ENCODE measurements at regions not wholly inside any gene's neighbourhood (a gene's known extent, or its start where the extent isn't known, plus 50 kb on each side); places are given as distances from the start of the nearest gene placed in this dataset.

DNA sequence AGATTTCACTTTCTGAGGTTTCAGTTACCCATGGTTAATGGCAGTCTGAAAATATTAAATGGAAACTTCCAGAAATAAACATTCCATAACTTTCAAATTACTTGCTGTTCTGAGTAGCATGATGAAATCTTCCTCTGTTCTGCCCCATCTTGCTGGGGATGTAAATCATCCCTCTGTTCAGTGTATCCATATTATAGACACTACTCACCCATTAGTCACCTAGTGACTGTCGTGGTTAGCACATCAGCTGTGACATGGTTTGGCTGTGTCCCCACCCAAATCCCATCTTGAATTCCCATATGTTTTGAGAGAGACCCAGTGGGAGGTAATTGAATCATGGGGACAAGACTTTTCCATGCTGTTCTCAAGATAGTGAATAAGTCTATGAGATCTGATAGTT is 125.5 kb upstream of the GIMD1 start:
- Histone ChIP-seq H3K9me3 (ENCODE audit: control insufficient read depth, low read length) (no peaks in the 10 kb centered on the region), H3K27ac (ENCODE audit: low read depth, low read length, severe bottlenecking) (no peak overlapping the region), H3K36me3 (ENCODE audit: control insufficient read depth, insufficient read depth, low read length) (no peaks in the 10 kb centered on the region), H3K4me3 (ENCODE audit: extremely low read depth, insufficient read depth, low read length, poor library complexity, severe bottlenecking) (no peak overlapping the region), H3K4me1 (ENCODE audit: control insufficient read depth, insufficient read depth, low read length, poor library complexity, severe bottlenecking) (no peaks in the 10 kb centered on the region)
- no CpG with 5 or more reads among the region's 1 CpG for WGBS, 2 experiments (ENCODE audit: insufficient coverage in 2 of 2)

DNA sequence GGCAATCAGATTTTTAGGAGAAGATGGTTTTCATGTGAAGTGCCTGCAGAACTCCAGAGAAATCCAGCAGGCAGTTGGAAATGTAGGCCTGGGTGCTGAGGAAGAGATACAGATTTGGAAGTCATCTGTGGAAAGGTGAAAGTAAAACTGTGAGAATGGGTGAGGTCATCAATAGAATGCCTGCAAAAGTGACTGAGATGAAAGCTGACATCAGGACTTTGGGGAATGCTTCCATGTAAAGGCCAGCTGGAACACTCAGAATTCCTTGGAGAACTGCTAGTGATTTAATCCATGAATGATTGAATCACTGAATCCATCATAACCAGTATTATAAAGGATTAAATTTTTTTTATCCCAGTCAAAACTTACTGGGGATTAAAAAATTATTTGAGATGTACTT is 124.5 kb upstream of the GIMD1 start:
- no peaks in the 10 kb centered on the region for H3K9me3 ChIP-seq (ENCODE audit: control insufficient read depth, low read length)
- H3K4me1 ChIP-seq (ENCODE audit: control insufficient read depth, insufficient read depth, low read length, poor library complexity, severe bottlenecking) = no peaks in the 10 kb centered on the region
- H3K27ac ChIP-seq (ENCODE audit: low read depth, low read length, severe bottlenecking) = no peak overlapping the region
- H3K36me3 ChIP-seq (ENCODE audit: control insufficient read depth, insufficient read depth, low read length) = no peaks in the 10 kb centered on the region
- no peak overlapping the region for H3K4me3 ChIP-seq (ENCODE audit: extremely low read depth, insufficient read depth, low read length, poor library complexity, severe bottlenecking)

DNA sequence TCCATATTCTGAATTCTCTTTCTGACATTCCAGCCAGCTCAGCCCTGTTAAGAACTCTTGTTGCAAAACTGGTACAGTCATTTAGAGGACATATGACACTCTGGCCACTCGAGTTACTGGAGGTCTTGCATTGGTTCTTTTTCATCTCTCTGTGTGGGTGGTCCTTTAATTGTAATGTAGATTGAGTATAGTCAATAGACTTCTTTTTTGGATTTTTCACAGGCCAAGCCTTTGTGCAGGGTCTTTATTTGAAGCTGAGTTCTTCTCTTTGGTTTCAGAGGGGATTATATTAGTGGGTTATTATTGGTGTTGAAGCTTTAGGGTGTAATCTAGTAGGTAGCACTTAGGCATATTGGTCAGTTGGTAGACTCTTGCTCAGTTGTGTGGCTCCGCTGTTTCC is 118.0 kb upstream of the GIMD1 start:
- WGBS, 2 experiments (ENCODE audit: insufficient coverage in 2 of 2) = 60% methylated on average over 2 of the region's 2 CpGs
- H3K27ac ChIP-seq (ENCODE audit: low read depth, low read length, severe bottlenecking) = no peak overlapping the region
- H3K9me3 ChIP-seq (ENCODE audit: control insufficient read depth, low read length) = no peaks in the 10 kb centered on the region
- no peaks in the 10 kb centered on the region for H3K36me3 ChIP-seq (ENCODE audit: control insufficient read depth, insufficient read depth, low read length)
- H3K4me3 ChIP-seq (ENCODE audit: extremely low read depth, insufficient read depth, low read length, poor library complexity, severe bottlenecking) = no peak overlapping the region
- no peaks in the 10 kb centered on the region for H3K4me1 ChIP-seq (ENCODE audit: control insufficient read depth, insufficient read depth, low read length, poor library complexity, severe bottlenecking)

DNA sequence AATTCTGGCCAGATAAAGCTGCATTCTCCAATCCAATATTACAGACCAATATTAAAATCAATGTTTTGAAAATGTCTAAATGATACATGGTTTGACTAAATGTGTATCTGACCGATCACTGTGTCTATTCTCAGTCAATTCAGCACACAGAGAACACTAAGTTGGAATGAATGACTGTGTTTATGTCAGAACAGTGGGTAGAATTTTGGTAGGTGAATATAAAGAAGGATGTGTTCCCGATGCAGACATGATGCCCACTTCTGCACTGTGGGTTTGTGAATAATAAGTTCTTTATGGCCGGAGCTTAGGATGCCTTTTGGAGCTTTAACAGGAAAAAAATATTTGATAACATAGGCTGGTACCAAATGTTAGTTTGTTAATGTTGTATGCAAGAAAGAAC is 113.2 kb upstream of the GIMD1 start:
- Histone ChIP-seq H3K36me3 (ENCODE audit: control insufficient read depth, insufficient read depth, low read length) (no peaks in the 10 kb centered on the region), H3K4me1 (ENCODE audit: control insufficient read depth, insufficient read depth, low read length, poor library complexity, severe bottlenecking) (no peaks in the 10 kb centered on the region), H3K9me3 (ENCODE audit: control insufficient read depth, low read length) (no peaks in the 10 kb centered on the region), H3K4me3 (ENCODE audit: extremely low read depth, insufficient read depth, low read length, poor library complexity, severe bottlenecking) (no peak overlapping the region), H3K27ac (ENCODE audit: low read depth, low read length, severe bottlenecking) (no peak overlapping the region)
- WGBS, 2 experiments (ENCODE audit: insufficient coverage in 2 of 2) = 90 to 96% methylated on average over 2 of the region's 3 CpGs

DNA sequence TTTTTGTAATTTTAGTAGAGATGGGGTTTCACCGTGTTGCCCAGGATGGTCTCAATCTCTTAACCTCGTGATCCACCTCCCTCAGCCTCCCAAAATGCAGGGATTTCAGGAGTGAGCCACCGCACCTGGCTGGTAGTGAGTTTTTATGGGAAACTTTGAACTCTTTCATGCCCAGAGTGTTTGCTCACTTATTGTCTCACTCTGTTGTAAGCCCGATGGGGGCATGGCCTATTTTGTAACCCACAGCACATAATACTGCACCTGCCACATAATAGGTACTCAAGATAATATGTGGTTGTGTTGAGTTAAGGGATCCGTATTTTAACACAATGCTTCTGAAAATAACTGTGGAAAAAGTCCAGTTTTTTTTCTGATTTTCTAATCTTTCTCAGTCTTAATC is 109.6 kb upstream of the GIMD1 start:
- WGBS, 2 experiments (ENCODE audit: insufficient coverage in 2 of 2) = 83 to 100% methylated on average over 1 to 2 of the region's 5 CpGs
- no peaks in the 10 kb centered on the region for H3K9me3 ChIP-seq (ENCODE audit: control insufficient read depth, low read length)

DNA sequence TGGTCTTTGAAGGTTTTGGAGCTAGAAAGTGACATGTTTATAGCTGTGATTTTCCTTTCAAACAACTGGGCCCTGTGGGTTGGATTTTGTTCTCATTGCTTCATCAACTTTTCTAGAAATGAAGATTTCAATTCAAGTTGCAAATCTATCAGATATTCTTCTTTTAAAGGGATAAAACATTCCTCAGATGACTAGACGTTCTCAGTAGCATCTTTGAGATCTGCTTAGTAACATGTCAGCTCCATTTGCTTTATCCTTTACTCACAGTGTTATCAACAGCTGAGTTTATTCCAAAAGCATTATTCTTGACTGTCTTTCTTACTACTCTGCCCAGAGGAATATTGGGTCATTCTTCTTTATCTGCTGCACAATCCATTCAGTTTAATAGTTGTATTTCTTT is 108.2 kb upstream of the GIMD1 start:
- WGBS, 2 experiments (ENCODE audit: insufficient coverage in 2 of 2) = 50 to 90% methylated on average over 1 of the region's 1 CpG
- H3K36me3 ChIP-seq (ENCODE audit: control insufficient read depth, insufficient read depth, low read length) = no peaks in the 10 kb centered on the region
- H3K4me1 ChIP-seq (ENCODE audit: control insufficient read depth, insufficient read depth, low read length, poor library complexity, severe bottlenecking) = no peaks in the 10 kb centered on the region
- no peaks in the 10 kb centered on the region for H3K9me3 ChIP-seq (ENCODE audit: control insufficient read depth, low read length)
- H3K27ac ChIP-seq (ENCODE audit: low read depth, low read length, severe bottlenecking) = no peak overlapping the region
- H3K4me3 ChIP-seq (ENCODE audit: extremely low read depth, insufficient read depth, low read length, poor library complexity, severe bottlenecking) = no peak overlapping the region

More for the DNA sequence above, 109.6 kb upstream of the GIMD1 start:
- Histone ChIP-seq H3K4me3 (ENCODE audit: extremely low read depth, insufficient read depth, low read length, poor library complexity, severe bottlenecking) (no peak overlapping the region), H3K27ac (ENCODE audit: low read depth, low read length, severe bottlenecking) (no peak overlapping the region), H3K4me1 (ENCODE audit: control insufficient read depth, insufficient read depth, low read length, poor library complexity, severe bottlenecking) (no peaks in the 10 kb centered on the region), H3K36me3 (ENCODE audit: control insufficient read depth, insufficient read depth, low read length) (no peaks in the 10 kb centered on the region)

DNA sequence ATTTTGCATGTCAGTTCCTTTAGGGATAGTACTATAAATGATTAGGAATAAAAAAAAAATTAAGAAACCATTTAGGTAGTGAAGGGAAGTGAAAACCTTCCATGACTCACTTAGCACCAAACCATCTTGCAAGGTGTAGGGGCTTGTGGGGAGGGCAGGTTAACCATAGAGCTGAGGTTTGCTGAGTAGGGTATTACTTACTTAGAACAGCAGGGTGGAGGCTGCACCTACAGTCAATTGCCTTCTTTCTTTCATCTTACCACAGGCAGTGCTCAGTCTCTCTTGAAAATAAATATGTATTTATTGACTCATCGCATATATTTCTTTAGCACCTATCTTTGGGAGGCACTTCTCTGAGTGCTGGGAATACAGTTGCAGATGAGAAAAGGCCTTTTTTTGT is 104.9 kb upstream of the GIMD1 start:
- Histone ChIP-seq H3K27ac (ENCODE audit: low read depth, low read length, severe bottlenecking) (no peak overlapping the region), H3K4me1 (ENCODE audit: control insufficient read depth, insufficient read depth, low read length, poor library complexity, severe bottlenecking) (no peaks in the 10 kb centered on the region), H3K4me3 (ENCODE audit: extremely low read depth, insufficient read depth, low read length, poor library complexity, severe bottlenecking) (no peak overlapping the region), H3K36me3 (ENCODE audit: control insufficient read depth, insufficient read depth, low read length) (no peaks in the 10 kb centered on the region), H3K9me3 (ENCODE audit: control insufficient read depth, low read length) (no peaks in the 10 kb centered on the region)
- WGBS, 2 experiments (ENCODE audit: insufficient coverage in 2 of 2) = no CpG with 5 or more reads among the region's 1 CpG

DNA sequence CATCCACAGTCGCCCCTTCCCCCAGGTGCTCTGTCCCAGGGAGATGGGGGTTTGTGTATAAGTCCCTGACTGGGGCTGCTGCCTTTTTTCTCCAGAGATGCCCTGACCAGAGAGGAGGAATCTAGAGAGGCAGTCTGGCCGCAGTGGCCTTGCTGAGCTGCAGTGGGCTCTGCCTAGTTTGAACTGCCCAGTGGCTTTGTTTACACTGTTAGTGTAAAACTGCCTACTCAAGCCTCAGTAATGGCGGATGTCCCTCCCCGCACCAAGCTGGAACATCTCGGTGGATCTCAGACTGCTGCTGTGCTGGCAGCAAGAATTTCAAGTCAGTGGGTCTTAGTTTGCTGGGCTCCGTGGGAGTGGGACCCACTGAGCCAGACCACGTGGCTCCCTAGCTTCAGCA is 102.6 kb upstream of the GIMD1 start:
- no peaks in the 10 kb centered on the region for H3K4me1 ChIP-seq (ENCODE audit: control insufficient read depth, insufficient read depth, low read length, poor library complexity, severe bottlenecking)
- H3K4me3 ChIP-seq (ENCODE audit: extremely low read depth, insufficient read depth, low read length, poor library complexity, severe bottlenecking) = no peak overlapping the region
- H3K9me3 ChIP-seq (ENCODE audit: control insufficient read depth, low read length) = no peaks in the 10 kb centered on the region
- H3K27ac ChIP-seq (ENCODE audit: low read depth, low read length, severe bottlenecking) = no peak overlapping the region
- 93 to 97% methylated on average over 6 to 7 of the region's 7 CpGs for WGBS, 2 experiments (ENCODE audit: insufficient coverage in 2 of 2)
- H3K36me3 ChIP-seq (ENCODE audit: control insufficient read depth, insufficient read depth, low read length) = no peaks in the 10 kb centered on the region

DNA sequence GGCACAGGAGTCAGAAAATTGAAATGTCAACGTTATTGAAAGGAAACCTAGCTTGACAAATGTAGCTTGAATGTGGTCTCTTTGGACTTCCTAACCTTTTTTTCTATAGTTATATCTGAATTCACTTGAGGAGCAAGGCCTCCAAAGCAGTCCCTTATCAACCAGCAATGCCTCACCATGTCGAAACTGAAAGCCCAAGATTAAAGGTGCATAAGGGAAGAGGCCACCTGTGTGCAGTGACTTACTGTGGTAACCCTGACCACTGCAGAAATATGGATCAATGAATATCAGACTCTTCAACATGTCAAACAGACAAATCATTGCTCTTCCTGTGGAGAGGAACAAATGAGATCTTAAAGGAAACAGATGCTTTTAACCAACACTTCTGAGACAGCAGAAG is 95.0 kb upstream of the GIMD1 start:
- 90% methylated on average over 2 of the region's 2 CpGs; no CpG with 5 or more reads in 1 of the 2 experiments for WGBS, 2 experiments (ENCODE audit: insufficient coverage in 2 of 2)
- H3K27ac ChIP-seq (ENCODE audit: low read depth, low read length, severe bottlenecking) = no peak overlapping the region
- H3K9me3 ChIP-seq (ENCODE audit: control insufficient read depth, low read length) = no peaks in the 10 kb centered on the region
- no peak overlapping the region for H3K4me3 ChIP-seq (ENCODE audit: extremely low read depth, insufficient read depth, low read length, poor library complexity, severe bottlenecking)
- H3K36me3 ChIP-seq (ENCODE audit: control insufficient read depth, insufficient read depth, low read length) = no peaks in the 10 kb centered on the region
- H3K4me1 ChIP-seq (ENCODE audit: control insufficient read depth, insufficient read depth, low read length, poor library complexity, severe bottlenecking) = no peaks in the 10 kb centered on the region

DNA sequence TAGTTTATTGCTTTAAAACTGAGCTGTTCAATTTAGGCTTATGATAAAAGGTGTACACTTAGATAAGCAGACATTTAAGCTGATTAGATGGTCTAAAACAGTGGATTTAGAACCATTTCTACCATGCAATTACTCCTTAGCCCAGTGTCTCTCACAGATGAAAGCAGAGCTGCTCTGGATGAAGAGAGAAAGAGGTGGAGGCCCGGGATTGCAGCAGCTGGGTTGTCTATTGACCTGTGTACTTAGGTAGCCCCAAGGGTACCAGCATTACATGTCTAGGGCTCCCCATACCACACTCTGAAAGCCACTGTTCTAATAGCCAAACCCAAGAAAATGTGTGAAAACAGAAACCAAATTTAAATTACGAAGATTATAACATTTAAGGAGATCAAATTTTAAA is 86.0 kb upstream of the GIMD1 start:
- 80% methylated on average over 1 of the region's 2 CpGs; no CpG with 5 or more reads in 1 of the 2 experiments for WGBS, 2 experiments (ENCODE audit: insufficient coverage in 2 of 2)
- Histone ChIP-seq H3K9me3 (ENCODE audit: control insufficient read depth, low read length) (no peaks in the 10 kb centered on the region), H3K4me1 (ENCODE audit: control insufficient read depth, insufficient read depth, low read length, poor library complexity, severe bottlenecking) (no peaks in the 10 kb centered on the region), H3K4me3 (ENCODE audit: extremely low read depth, insufficient read depth, low read length, poor library complexity, severe bottlenecking) (no peak overlapping the region), H3K27ac (ENCODE audit: low read depth, low read length, severe bottlenecking) (no peak overlapping the region), H3K36me3 (ENCODE audit: control insufficient read depth, insufficient read depth, low read length) (no peaks in the 10 kb centered on the region)

DNA sequence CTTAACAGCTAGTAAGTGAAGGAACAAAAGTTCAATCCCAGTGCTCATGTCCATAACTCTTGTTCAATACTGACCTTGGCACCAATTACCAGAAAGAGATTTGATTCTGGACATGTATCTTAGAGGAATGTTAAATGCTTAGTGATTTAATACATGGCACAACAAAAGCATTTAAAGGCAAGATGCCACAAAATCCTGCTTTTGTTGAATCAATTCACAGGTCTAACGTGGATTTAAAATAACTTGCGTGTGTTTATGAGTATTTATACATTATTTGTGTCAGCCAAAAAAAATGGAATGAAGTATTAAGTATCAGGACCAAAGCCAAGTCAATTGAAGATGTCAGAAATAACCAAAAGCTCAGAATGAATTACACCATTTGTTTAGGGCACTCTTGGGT is 85.4 kb upstream of the GIMD1 start:
- Histone ChIP-seq H3K9me3 (ENCODE audit: control insufficient read depth, low read length) (no peaks in the 10 kb centered on the region), H3K4me3 (ENCODE audit: extremely low read depth, insufficient read depth, low read length, poor library complexity, severe bottlenecking) (no peak overlapping the region), H3K36me3 (ENCODE audit: control insufficient read depth, insufficient read depth, low read length) (no peaks in the 10 kb centered on the region), H3K27ac (ENCODE audit: low read depth, low read length, severe bottlenecking) (no peak overlapping the region), H3K4me1 (ENCODE audit: control insufficient read depth, insufficient read depth, low read length, poor library complexity, severe bottlenecking) (no peaks in the 10 kb centered on the region)
- 93 to 100% methylated on average over 1 to 2 of the region's 2 CpGs for WGBS, 2 experiments (ENCODE audit: insufficient coverage in 2 of 2)

DNA sequence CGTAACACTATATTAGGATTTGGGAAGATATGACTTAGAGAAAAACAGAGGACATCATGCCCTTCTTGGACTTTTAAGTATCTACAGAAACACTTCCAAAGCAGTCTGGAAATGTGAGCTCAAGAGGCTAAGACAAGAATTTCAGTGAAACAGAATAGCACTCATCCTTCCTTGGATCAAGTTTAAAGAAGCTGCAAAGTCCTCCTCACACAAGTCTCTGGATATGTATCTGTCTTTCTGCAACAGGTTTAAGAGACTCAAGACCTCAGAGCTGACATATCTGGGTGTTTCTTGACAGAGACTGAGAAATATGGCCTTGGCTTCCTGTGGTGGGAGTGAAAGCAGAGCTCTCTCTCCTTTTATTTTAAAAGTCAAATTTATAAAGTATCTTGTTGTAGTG is 82.5 kb upstream of the GIMD1 start:
- no peak overlapping the region for H3K4me3 ChIP-seq (ENCODE audit: extremely low read depth, insufficient read depth, low read length, poor library complexity, severe bottlenecking)

More for the DNA sequence above, 82.5 kb upstream of the GIMD1 start:
- Histone ChIP-seq H3K27ac (ENCODE audit: low read depth, low read length, severe bottlenecking) (no peak overlapping the region), H3K36me3 (ENCODE audit: control insufficient read depth, insufficient read depth, low read length) (no peaks in the 10 kb centered on the region), H3K9me3 (ENCODE audit: control insufficient read depth, low read length) (peaks cover 12% of the 10 kb centered on the region), H3K4me1 (ENCODE audit: control insufficient read depth, insufficient read depth, low read length, poor library complexity, severe bottlenecking) (no peaks in the 10 kb centered on the region)
- no CpG with 5 or more reads among the region's 1 CpG for WGBS, 2 experiments (ENCODE audit: insufficient coverage in 2 of 2)

All from mesodermal cell (in vitro differentiated cells).